H9 (cell line): ENCODE measurements at regions not wholly inside any gene's neighbourhood (a gene's known extent, or its start where the extent isn't known, plus 50 kb on each side); places are given as distances from the start of the nearest gene placed in this dataset.
"Not testable (repeated sequence)": the region's sequence is repeated elsewhere in the genome, so short reads cannot be mapped to it uniquely, and the experiment has no call there.

Experiments used
- DNase-seq: peaks from one replicate; pipeline ENCODE4 v3.0.0-alpha.2; 2017
- H2AFZ ChIP-seq: one replicate; pipeline ENCODE4 v1.6.1; 2013; ENCODE audit warnings: mild to moderate bottlenecking, low read length, control low read depth, moderate library complexity
- H2AK5ac ChIP-seq: 2 replicates; pipeline ENCODE4 v1.6.1; 2013; ENCODE audit warnings: low read length, control low read depth, mixed read lengths; ENCODE audit not compliant: insufficient read length
- H2BK120ac ChIP-seq: one replicate; pipeline ENCODE4 v1.6.1; 2013; ENCODE audit warnings: low read depth, mild to moderate bottlenecking, low read length, control low read depth, inconsistent platforms; ENCODE audit not compliant: poor library complexity, severe bottlenecking
- H2BK12ac ChIP-seq: 2 replicates; pipeline ENCODE4 v1.6.1; 2013; ENCODE audit warnings: low read length, control low read depth, mixed read lengths, low read depth; ENCODE audit not compliant: insufficient read length
- H2BK15ac ChIP-seq: 2 replicates; pipeline ENCODE4 v1.6.1; 2013; ENCODE audit warnings: low read depth, low read length, control low read depth
- H2BK20ac ChIP-seq: one replicate; pipeline ENCODE4 v1.6.1; 2013; ENCODE audit warnings: low read depth, mild to moderate bottlenecking, low read length, control low read depth, inconsistent platforms; ENCODE audit not compliant: poor library complexity, severe bottlenecking
- H2BK5ac ChIP-seq: 2 replicates; pipeline ENCODE4 v1.6.1; 2013; ENCODE audit warnings: low read length, control low read depth, mixed read lengths; ENCODE audit not compliant: insufficient read length
- H3K14ac ChIP-seq: 2 replicates; pipeline ENCODE4 v1.6.1; 2013; ENCODE audit warnings: low read length, control low read depth; ENCODE audit not compliant: insufficient read depth
- H3K18ac ChIP-seq: 2 replicates; pipeline ENCODE4 v1.6.1; 2013; ENCODE audit warnings: low read depth, mild to moderate bottlenecking, mixed read lengths, low read length, control low read depth; ENCODE audit not compliant: insufficient read length
- H3K23ac ChIP-seq: 2 replicates; pipeline ENCODE4 v1.6.1; 2013; ENCODE audit warnings: low read length, control low read depth, mixed read lengths, low read depth; ENCODE audit not compliant: insufficient read length
- H3K23me2 ChIP-seq: 2 replicates; pipeline ENCODE4 v1.6.1; 2013; ENCODE audit warnings: low read depth, mild to moderate bottlenecking, mixed read lengths, low read length, control low read depth; ENCODE audit not compliant: insufficient read length, poor library complexity, severe bottlenecking
- H3K27ac ChIP-seq: 2 replicates; pipeline ENCODE4 v1.5.1; 2013; ENCODE audit warnings: low read length, control low read depth, mixed read lengths, low read depth; ENCODE audit not compliant: insufficient read length
- H3K27me3 ChIP-seq: 2 replicates; pipeline ENCODE4 v1.6.1; 2013; ENCODE audit warnings: low read length, control low read depth, inconsistent platforms; ENCODE audit not compliant: insufficient read depth
- H3K4ac ChIP-seq: 2 replicates; pipeline ENCODE4 v1.6.1; 2013; ENCODE audit warnings: low read depth, mild to moderate bottlenecking, control low read depth, inconsistent platforms, low read length, moderate library complexity
- H3K4me1 ChIP-seq: 2 replicates; pipeline ENCODE4 v1.6.1; 2013; ENCODE audit warnings: low read length, control low read depth, inconsistent platforms; ENCODE audit not compliant: insufficient read depth
- H3K4me2 ChIP-seq: 2 replicates; pipeline ENCODE4 v1.6.1; 2013; ENCODE audit warnings: low read length, control low read depth, mixed read lengths; ENCODE audit not compliant: insufficient read length, insufficient read depth
- H3K56ac ChIP-seq: 2 replicates; pipeline ENCODE4 v1.6.1; 2013; ENCODE audit warnings: low read depth, mild to moderate bottlenecking, mixed read lengths, low read length, control low read depth; ENCODE audit not compliant: insufficient read length
- H3K79me1 ChIP-seq: 2 replicates; pipeline ENCODE4 v1.6.1; 2013; ENCODE audit warnings: low read depth, mild to moderate bottlenecking, moderate library complexity, low read length, control low read depth, inconsistent platforms; ENCODE audit not compliant: insufficient read depth, poor library complexity, severe bottlenecking
- H3K79me2 ChIP-seq: 2 replicates; pipeline ENCODE4 v1.6.1; 2013; ENCODE audit warnings: low read length, control low read depth, inconsistent platforms; ENCODE audit not compliant: insufficient read depth
- H3K9ac ChIP-seq: 2 replicates; pipeline ENCODE4 v1.6.1; 2013; ENCODE audit warnings: low read length, control low read depth, mixed read lengths; ENCODE audit not compliant: insufficient read length; ENCODE audit errors: extremely low read depth
- H3K9me3 ChIP-seq: one replicate; pipeline ENCODE4 v1.6.1; 2013; ENCODE audit warnings: low read depth, low read length, inconsistent platforms; ENCODE audit not compliant: control insufficient read depth
- H3T11ph ChIP-seq: one replicate; pipeline ENCODE4 v1.6.1; 2013; ENCODE audit warnings: mild to moderate bottlenecking, low read length, control low read depth, inconsistent platforms
- H4K20me1 ChIP-seq: one replicate; pipeline ENCODE4 v1.6.1; 2013; ENCODE audit not compliant: control insufficient read depth, insufficient read length, insufficient read depth
- H4K5ac ChIP-seq: 2 replicates; pipeline ENCODE4 v1.6.1; 2013; ENCODE audit warnings: low read depth, mild to moderate bottlenecking, mixed read lengths, low read length, control low read depth; ENCODE audit not compliant: insufficient read length
- H4K8ac ChIP-seq: replicated peaks from 2 replicates; pipeline ENCODE4 v1.6.1; 2013; ENCODE audit warnings: low read length, control low read depth, mixed read lengths, low read depth; ENCODE audit not compliant: insufficient read length
- H4K91ac ChIP-seq: 2 replicates; pipeline ENCODE4 v1.6.1; 2013; ENCODE audit warnings: low read depth, mild to moderate bottlenecking, moderate library complexity, mixed read lengths, low read length, control low read depth; ENCODE audit not compliant: insufficient read length
- H3K27ac Mint-ChIP-seq, 3 experiments: 2 replicates in 2 of 3; 3 replicates in 1 of 3; pipeline ENCODE4 v1.8.0; 2020 to 2021; ENCODE audit warnings: mixed read lengths in 3 of 3, mild to moderate bottlenecking in 1 of 3, moderate library complexity in 1 of 3
- H3K27me3 Mint-ChIP-seq: 2 replicates; pipeline ENCODE4 v1.8.0; 2021; ENCODE audit warnings: low read depth, mild to moderate bottlenecking, moderate library complexity, mixed read lengths
- H3K36me3 Mint-ChIP-seq, 3 experiments: 2 replicates in 2 of 3; 3 replicates in 1 of 3; pipeline ENCODE4 v1.8.0; 2020 to 2021; ENCODE audit warnings: low read depth in 3 of 3, mixed read lengths in 3 of 3; ENCODE audit not compliant: insufficient read depth in 1 of 3
- H3K4me1 Mint-ChIP-seq, 2 experiments: 2 replicates each; pipeline ENCODE4 v1.8.0; 2020; ENCODE audit warnings: mixed read lengths in 2 of 2
- H3K4me3 Mint-ChIP-seq, 2 experiments: 2 replicates in 1 of 2; 3 replicates in 1 of 2; pipeline ENCODE4 v1.8.0; 2020 to 2021; ENCODE audit warnings: mild to moderate bottlenecking in 2 of 2, mixed read lengths in 2 of 2, moderate library complexity in 1 of 2
- H3K9me3 Mint-ChIP-seq, 2 experiments: 2 replicates in 1 of 2; 3 replicates in 1 of 2; pipeline ENCODE4 v1.8.0; 2020; ENCODE audit warnings: mild to moderate bottlenecking in 2 of 2, mixed read lengths in 2 of 2, moderate library complexity in 1 of 2
- WGBS: extraction: QIAGEN DNeasy Blood & Tissue Kit; methylation state at CpG from one replicate; pipeline ENCODE4 v1.1.7; 2013; ENCODE audit warnings: missing lambda C conversion rate, low lambda C conversion rate, mixed read lengths; ENCODE audit not compliant: insufficient read length; ENCODE audit errors: extremely low coverage; 5-methylcytosine and 5-hydroxymethylcytosine counted together

GRCh38 chr6:109879081-109879480 is 99.0 kb upstream of the GPR6 start:
- H3K27ac Mint-ChIP-seq, H3K27me3 Mint-ChIP-seq: not testable (repeated sequence)

More at GRCh38 chr6:109879081-109879480, 99.0 kb upstream of the GPR6 start:
- Mint-ChIP-seq H3K4me1 (peaks cover 9 to 13% of the 10 kb centered on the region in 2 experiments; a peak in 2 of 4 replicates), H3K9me3 (peaks cover 15 to 19% of the 10 kb centered on the region in 2 experiments), H3K36me3 (peaks cover 7 to 19% (median 14%) of the 10 kb centered on the region in 3 experiments; a peak in 6 of 7 replicates)
- WGBS = no CpG with 5 or more reads among the region's 5 CpGs
- H2BK20ac ChIP-seq, H3K4me1 ChIP-seq, H3K79me2 ChIP-seq, H3K23me2 ChIP-seq, H3K27ac ChIP-seq, H3K23ac ChIP-seq, H3K9ac ChIP-seq, H3T11ph ChIP-seq, H4K8ac ChIP-seq, H4K91ac ChIP-seq, H4K20me1 ChIP-seq, H4K5ac ChIP-seq, H2BK5ac ChIP-seq, H3K4me3 Mint-ChIP-seq, H3K4me2 ChIP-seq, H2AK5ac ChIP-seq, H3K79me1 ChIP-seq, H3K4ac ChIP-seq, H3K56ac ChIP-seq, H2AFZ ChIP-seq, H3K14ac ChIP-seq, H3K27me3 ChIP-seq, H2BK120ac ChIP-seq, H3K18ac ChIP-seq, DNase-seq, H3K9me3 ChIP-seq, H2BK15ac ChIP-seq, H2BK12ac ChIP-seq: not testable (repeated sequence)
